ENCODE measurements at regions not wholly inside any gene's neighbourhood (a gene's known extent, or its start where the extent isn't known, plus 50 kb on each side); places are given as distances from the start of the nearest gene placed in this dataset.

DNA sequence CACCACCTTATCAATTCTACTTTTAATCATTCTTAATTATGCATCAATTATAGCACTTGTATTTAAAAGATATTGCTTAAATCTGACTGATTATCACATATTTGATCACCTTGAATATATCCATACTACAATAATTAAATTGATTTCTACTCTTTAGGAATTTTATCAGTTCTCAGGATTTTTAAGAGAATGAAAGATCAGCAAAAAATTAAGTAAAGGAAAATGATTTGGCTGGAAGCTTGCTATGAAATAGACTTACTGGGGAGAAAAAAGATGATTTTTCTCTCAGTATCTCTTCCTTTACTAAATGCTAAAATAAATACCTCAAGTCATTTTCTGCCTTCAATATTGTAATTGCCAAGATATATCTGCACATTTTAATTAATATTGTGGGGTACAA is 848.6 kb downstream of the LTN1 start:
- TF ChIP-seq EZH2phosphoT487 (IDR thresholded peaks at IDR 0.05; ENCODE audit: insufficient read depth, low read depth) (no peak), EZH2 (IDR thresholded peaks at IDR 0.05; ENCODE audit: insufficient read depth, poor library complexity, severe bottlenecking) (no peak)

Measured in GM23248 (cell line).